ENCODE measurements at regions not wholly inside any gene's neighbourhood (a gene's known extent, or its start where the extent isn't known, plus 50 kb on each side); places are given as distances from the start of the nearest gene placed in this dataset.
A peak's percentile ranks its signal among the peaks of the same experiment; 100 is the strongest.

DNA sequence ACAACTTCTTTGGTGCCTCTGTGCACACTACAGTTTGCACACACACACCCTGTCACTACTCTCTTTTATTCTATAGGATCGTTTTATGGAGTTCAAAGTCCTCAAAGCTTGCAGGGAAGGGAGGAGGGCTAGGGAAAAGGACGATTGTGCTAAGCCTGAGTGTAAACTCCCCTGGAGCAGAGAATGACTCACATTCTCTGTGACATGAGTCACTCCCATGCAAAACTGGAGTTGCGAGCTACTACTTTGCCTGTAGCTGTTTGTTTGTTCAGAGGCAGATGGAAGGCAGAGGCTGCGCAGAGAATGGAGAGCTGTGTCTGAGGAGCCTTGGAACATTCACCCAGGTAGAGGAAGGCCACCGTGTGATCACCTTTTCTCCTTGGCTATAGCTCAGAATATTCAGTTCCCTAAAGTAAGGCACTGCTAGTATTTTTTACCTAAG lies 80.5 kb upstream of the MBNL2 start (continued):
- TF ChIP-seq, protein P1, sequence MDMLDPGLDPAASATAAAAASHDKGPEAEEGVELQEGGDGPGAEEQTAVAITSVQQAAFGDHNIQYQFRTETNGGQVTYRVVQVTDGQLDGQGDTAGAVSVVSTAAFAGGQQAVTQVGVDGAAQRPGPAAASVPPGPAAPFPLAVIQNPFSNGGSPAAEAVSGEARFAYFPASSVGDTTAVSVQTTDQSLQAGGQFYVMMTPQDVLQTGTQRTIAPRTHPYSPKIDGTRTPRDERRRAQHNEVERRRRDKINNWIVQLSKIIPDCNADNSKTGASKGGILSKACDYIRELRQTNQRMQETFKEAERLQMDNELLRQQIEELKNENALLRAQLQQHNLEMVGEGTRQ (IDR thresholded peaks at IDR 0.05; ENCODE audit: borderline replicate concordance, low read depth, low read length): no peak
- TF ChIP-seq FOXJ3 (CRISPR knock-in tag; IDR thresholded peaks at IDR 0.05) (no peak), YY1 (IDR thresholded peaks at IDR 0.05; ENCODE audit: low read depth) (no peak), RAD21 (IDR thresholded peaks at IDR 0.05; ENCODE audit: low read length) (no peak), EZH2phosphoT487 (IDR thresholded peaks at IDR 0.05; ENCODE audit: borderline replicate concordance, low read depth) (no peak), GABPA (IDR thresholded peaks at IDR 0.05; ENCODE audit: low read depth) (no peak), RCOR1 (IDR thresholded peaks at IDR 0.05; ENCODE audit: low read length) (no peak), MXI1 (IDR thresholded peaks at IDR 0.05; ENCODE audit: low read depth, low read length) (no peak), MEF2A (IDR thresholded peaks at IDR 0.05; ENCODE audit: borderline replicate concordance, low read depth) (no peak), NRF1 (IDR thresholded peaks at IDR 0.05; ENCODE audit: low read depth, low read length) (peak; percentile 45), SMC3 (IDR thresholded peaks at IDR 0.05; ENCODE audit: low read depth, low read length) (no peak), JUND (IDR thresholded peaks at IDR 0.05) (peak; percentile 94), TEAD4 (IDR thresholded peaks at IDR 0.05; ENCODE audit: borderline replicate concordance, insufficient read depth) (0 out of 2 replicates have a peak, but pooled peaks have one; percentile 33), TAF1 (IDR thresholded peaks at IDR 0.05; ENCODE audit: borderline replicate concordance, low read depth, low read length) (no peak), GATA2 (CRISPR knock-in tag; IDR thresholded peaks at IDR 0.05) (no peak), POLR2AphosphoS5 (IDR thresholded peaks at IDR 0.05; ENCODE audit: low read depth, low read length) (peak; percentile 39; the same call in 1 of the 2 replicates), FOSL2 (IDR thresholded peaks at IDR 0.05; ENCODE audit: borderline replicate concordance, low read depth) (peak; percentile 99), RXRA (IDR thresholded peaks at IDR 0.05; ENCODE audit: borderline replicate concordance, low read depth) (no peak; the same call in 1 of the 2 replicates), ELF1 (IDR thresholded peaks at IDR 0.05) (no peak)
- TF ChIP-seq, protein P2, sequence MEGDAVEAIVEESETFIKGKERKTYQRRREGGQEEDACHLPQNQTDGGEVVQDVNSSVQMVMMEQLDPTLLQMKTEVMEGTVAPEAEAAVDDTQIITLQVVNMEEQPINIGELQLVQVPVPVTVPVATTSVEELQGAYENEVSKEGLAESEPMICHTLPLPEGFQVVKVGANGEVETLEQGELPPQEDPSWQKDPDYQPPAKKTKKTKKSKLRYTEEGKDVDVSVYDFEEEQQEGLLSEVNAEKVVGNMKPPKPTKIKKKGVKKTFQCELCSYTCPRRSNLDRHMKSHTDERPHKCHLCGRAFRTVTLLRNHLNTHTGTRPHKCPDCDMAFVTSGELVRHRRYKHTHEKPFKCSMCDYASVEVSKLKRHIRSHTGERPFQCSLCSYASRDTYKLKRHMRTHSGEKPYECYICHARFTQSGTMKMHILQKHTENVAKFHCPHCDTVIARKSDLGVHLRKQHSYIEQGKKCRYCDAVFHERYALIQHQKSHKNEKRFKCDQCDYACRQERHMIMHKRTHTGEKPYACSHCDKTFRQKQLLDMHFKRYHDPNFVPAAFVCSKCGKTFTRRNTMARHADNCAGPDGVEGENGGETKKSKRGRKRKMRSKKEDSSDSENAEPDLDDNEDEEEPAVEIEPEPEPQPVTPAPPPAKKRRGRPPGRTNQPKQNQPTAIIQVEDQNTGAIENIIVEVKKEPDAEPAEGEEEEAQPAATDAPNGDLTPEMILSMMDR (IDR thresholded peaks at IDR 0.05): no peak
- TF ChIP-seq, protein P3, sequence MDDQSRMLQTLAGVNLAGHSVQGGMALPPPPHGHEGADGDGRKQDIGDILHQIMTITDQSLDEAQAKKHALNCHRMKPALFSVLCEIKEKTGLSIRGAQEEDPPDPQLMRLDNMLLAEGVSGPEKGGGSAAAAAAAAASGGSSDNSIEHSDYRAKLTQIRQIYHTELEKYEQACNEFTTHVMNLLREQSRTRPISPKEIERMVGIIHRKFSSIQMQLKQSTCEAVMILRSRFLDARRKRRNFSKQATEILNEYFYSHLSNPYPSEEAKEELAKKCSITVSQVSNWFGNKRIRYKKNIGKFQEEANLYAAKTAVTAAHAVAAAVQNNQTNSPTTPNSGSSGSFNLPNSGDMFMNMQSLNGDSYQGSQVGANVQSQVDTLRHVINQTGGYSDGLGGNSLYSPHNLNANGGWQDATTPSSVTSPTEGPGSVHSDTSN (IDR thresholded peaks at IDR 0.05): no peak; the same call in 1 of the 2 replicates
